GM18505 (cell line): ENCODE measurements at regions not wholly inside any gene's neighbourhood (a gene's known extent, or its start where the extent isn't known, plus 50 kb on each side); places are given as distances from the start of the nearest gene placed in this dataset.

Experiments
- ATAC-seq: cut with Tn5 transposase; IDR thresholded peaks from one replicate; pipeline ENCODE4 v1.9.1; 2021; ENCODE audit not compliant: unreplicated experiment
- POLR2A ChIP-seq: IDR thresholded peaks from 4 replicates; pipeline ENCODE4 v1.6.1; 2011; ENCODE audit warnings: borderline replicate concordance; ENCODE audit not compliant: insufficient read depth, insufficient read length; ENCODE audit errors: extremely low read depth

DNA sequence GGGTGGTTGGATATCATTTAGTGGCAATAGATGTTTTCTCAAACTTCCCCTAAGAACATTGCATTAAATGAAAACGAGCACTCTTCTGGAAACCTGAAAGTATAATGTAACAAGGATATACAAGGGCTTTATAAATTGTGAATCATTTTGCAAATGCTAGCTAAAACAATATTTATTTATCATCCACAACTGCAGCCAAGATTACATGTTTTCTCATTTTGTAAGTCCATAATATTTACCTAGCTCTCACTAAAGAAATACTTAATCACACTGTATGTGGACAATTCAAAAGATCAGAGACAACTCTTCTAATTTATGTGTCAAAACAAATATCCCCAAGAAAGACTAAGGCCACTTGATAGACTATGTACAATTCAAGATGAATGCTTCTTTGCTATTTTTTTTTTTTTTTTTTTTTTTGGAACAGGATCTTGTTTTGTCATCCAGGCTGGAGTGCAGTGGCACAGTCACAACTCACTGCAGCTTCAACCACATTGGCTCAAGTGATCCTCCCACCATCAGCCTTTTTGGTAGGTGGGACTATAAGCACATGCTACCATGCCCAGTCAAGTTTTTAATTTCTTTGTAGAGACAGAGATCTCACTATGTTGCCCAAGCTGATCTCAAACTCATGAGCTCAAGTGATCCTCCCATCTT, 427.7 kb upstream of the THBS1 start:
- no peak for TF ChIP-seq POLR2A
- no peak for ATAC-seq

DNA sequence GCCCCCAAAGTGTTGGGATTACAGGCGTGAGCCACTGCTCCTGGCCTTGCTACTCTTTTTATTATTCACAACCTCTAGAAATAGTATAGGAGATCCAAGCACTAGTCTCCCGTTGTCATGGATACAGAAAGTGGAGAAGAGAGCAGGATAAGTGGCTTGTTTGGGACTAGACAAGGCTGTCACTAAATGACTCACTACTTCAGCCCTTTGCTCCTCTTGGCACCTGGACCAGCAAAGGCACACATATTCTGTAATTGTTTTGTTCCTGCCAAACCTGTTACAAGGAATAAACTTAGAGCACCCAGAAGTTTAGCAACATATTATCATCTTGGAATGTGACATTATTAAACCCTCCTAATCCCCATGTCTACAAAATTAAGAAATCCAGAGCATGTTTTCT, 427.2 kb upstream of the THBS1 start:
- no peak for ATAC-seq
- no peak for TF ChIP-seq POLR2A

DNA sequence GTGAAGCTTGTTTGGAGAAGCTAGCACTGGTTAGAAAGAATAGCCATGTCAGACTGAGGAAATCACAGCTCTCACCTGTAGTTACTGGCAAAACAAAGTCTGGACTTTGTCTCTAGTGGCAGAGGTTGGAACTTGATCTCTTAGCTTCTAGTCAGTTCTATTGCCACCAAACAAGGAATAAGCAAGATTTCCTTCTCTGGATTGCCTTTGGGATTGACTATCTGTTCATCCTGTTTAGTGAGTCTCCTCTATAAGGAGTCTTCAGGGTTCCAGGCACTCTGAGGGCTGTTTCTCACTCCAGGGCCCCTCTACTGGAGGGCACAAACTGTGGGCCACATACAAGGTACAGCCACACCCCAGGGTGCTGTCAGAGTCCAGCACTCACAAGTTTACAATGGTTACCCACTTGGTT, 426.6 kb upstream of the THBS1 start:
- TF ChIP-seq POLR2A, result no peak
- ATAC-seq, result no peak

DNA sequence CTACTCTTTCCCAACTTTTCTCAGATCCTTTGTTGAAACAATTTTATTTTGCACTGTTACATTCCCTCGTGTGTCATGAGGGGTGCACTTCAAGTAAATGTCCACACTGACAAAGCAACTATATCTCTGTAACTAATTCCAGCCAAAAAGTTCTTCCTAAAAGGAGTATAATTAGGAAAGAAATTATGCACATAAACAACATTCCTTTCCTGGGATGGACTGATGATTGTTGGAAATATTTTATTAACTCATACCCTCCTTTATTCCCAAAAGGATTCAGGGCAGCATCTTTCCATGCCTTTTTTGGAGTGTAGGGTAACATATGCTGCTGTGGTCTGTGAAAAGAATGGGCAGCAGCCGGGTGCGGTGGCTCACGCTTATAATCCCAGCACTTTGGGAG, 426.1 kb upstream of the THBS1 start:
- TF ChIP-seq POLR2A, result no peak

DNA sequence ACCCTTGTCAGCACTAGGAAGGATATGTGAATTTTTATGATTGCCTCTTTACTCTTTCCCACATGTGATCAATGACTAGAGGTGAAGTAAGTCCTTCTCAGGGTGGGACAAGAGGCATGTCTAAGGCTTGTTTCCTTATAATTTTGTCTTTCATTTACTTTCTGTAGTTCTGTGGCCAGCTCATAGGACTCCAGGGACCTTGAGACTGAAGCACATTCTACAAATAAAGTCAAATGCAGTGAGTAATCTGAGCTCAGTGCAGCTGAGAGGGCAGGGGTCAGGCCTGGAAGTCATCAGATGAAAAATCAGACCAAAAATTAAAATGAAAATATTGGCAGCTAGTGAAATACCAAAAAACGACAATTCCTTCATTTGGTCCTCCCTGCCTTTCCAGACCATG, 424.7 kb upstream of the THBS1 start:
- no peak for ATAC-seq
- TF ChIP-seq POLR2A, result no peak

More for the DNA sequence above, 426.1 kb upstream of the THBS1 start:
- no peak for ATAC-seq

DNA sequence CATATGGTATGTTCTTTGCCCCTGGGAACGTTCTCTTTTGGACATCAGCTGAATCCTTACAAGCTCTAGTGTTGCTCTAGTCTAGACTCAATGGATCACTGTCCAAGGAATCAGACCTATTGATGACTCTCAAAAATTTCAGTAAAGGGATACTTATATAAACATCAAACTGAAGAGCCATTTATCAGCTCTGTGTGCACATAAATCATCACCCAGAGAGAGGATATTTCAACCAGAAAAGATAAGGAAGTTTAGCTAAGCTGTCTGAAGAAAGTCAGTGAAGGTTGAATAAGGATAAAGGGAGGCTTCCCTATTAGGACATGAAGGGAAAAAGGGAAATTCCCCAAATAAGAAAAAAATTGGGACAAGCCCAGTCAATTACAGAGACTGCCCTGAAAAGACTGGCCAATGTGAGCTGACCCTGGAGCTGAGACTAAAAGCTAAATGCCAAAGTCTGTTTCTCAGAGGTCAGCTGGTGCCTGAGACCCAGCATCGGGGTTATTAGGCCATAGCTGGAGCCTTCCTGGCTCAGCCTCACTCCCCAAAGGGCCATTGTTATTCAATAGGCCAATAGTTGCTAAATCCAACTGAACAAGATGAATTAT, 424.1 kb upstream of the THBS1 start:
- TF ChIP-seq POLR2A, result no peak
- ATAC-seq, result no peak

DNA sequence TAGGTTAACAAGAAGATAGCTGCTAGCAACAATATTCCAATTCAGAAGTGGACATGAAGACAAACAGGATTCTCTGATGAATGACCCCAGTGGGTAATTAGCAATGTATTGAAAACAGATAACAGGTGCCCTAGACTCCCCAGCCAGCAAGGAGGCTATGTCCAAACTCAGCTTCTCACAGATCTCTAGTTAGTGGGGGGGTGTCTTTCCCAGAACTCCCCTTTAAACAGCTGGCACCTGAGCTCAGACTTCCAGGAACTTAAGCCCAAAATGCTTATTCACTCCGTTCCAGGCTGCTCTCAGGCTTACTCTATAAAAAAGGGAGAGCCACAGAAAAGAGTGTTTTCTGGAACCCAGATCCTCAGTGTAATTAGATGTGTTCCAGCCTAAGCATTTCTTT, 423.0 kb upstream of the THBS1 start:
- ATAC-seq, result no peak
- no peak for TF ChIP-seq POLR2A

DNA sequence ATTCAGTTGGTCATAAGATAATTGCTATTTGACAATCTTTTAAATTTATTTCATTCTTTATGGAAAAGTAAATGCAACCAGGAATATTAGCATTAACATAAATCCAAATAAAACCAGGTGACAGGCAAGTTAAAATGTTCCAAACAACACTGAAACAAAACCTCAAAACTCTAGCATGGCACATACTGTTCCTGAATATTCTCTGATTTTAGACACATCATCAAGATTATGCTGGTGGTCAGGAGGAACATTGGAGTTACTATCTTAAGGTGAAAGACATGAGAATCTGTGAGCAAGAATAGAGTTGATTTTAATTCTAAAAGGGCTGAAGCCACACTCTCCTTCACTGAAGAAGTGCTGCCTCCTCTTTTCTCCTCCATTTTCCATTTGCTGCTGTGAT, 421.0 kb upstream of the THBS1 start:
- ATAC-seq, result no peak
- TF ChIP-seq POLR2A, result no peak

DNA sequence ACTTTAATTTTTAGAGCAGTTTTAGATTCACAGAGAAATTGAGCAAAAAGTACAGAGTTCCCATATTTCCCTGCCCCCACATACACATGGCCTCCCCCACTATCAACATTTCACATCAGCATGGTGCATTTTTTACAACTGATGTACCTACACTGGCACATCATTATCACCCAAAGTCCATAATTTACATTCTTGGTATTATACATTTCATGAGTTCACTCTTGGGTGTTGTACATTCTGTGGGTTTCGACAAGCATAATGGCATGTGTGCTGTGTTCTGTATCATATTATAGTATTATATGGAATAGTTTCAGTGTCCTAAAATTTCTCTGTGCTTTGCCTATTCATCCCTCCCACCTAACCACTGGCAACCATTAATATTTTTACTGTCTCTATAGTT, 419.8 kb upstream of the THBS1 start:
- TF ChIP-seq POLR2A, result no peak
- no peak for ATAC-seq

DNA sequence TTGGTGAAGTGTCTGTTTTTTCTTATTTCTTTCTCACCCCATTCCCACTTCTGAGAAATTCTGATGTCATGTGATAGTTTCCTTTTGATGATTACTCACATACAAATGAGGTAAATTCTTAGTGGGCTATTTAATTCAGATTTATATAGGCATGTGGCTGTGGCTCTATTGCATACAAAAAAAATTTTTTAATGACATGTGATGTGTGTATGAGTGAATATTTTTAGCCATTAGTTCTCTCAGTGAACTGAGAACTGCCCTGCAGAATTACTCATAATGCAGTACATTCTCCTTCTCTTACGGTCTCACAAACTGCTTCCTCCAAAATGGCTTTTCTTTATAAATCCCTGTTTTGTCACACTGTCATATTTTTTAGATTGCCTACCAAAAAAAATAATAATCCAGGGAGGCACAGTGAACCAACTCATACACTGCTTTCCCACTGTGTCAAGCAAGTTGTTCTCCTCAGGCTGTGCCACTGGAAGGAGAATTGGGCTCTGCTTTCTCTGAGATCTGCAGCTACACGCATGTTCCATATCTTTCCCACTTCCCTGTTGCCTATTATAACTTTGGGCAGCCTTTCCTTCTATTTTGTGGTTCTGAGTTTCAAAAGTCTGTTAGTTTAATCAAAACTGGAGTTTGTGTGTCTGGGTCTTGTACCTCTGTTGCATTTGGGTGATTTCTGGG, 415.7 kb upstream of the THBS1 start:
- no peak for ATAC-seq
- no peak for TF ChIP-seq POLR2A

DNA sequence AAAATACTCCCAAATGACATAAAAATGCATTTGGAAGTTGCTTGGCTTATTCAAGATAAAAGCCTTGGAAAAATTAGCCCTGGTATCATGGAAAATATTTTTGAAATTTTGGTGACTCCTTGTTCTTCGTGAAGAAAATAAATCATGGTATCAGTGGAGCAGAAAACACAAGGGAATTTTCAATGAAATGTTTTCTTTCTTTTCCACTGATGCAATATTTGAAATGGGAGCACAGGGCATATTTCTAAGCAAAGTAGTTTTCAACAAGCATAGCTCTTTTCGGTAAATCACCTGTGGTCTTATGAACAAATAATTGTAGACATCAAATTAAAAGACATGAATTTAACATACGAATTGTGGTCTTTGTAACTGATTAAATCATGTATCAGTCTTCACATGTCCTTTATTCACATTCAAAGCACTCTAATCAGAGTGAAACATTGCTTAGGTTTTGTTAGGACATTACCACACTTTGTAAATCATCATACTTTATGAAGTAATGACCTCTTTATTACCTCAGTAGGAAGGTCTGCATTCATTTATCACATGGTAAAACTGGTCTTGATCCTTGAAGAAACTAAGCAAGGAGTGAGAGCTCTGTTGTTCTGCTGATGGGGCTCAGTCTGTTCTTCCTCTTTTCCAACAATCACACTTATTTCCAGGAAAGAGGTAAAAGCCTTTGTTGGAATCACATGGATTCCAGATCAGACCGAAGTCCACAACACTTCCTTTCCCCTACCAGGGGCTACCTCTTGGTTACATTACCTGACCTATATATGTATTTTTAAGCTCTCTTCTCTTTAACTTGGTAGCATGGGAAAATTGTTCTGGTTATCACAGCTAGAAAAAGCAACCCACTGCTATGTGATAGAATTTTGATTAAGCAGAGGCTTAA, 413.5 kb upstream of the THBS1 start:
- no peak for ATAC-seq
- no peak for TF ChIP-seq POLR2A

DNA sequence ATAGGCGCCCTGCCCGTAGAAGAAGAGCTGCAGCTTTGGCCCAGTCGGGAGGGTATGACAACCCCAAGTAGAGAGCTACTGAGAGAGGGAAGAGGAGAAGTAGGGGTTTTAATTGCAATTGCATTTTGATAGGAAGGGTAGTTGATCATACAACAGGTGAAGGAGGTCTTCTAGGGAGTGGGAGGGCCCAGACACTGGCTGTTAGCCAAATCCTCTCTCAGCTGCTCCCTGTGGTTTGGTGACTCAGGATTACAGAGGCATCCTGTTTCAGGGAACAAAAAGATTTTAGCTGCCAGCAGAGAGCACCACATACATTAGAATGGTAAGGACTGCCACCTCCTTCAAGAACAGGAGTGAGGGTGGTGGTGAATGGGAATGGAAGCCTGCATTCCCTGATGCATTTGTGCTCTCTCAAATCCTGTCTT, 408.9 kb upstream of the THBS1 start:
- ATAC-seq, result no peak
- TF ChIP-seq POLR2A, result no peak

DNA sequence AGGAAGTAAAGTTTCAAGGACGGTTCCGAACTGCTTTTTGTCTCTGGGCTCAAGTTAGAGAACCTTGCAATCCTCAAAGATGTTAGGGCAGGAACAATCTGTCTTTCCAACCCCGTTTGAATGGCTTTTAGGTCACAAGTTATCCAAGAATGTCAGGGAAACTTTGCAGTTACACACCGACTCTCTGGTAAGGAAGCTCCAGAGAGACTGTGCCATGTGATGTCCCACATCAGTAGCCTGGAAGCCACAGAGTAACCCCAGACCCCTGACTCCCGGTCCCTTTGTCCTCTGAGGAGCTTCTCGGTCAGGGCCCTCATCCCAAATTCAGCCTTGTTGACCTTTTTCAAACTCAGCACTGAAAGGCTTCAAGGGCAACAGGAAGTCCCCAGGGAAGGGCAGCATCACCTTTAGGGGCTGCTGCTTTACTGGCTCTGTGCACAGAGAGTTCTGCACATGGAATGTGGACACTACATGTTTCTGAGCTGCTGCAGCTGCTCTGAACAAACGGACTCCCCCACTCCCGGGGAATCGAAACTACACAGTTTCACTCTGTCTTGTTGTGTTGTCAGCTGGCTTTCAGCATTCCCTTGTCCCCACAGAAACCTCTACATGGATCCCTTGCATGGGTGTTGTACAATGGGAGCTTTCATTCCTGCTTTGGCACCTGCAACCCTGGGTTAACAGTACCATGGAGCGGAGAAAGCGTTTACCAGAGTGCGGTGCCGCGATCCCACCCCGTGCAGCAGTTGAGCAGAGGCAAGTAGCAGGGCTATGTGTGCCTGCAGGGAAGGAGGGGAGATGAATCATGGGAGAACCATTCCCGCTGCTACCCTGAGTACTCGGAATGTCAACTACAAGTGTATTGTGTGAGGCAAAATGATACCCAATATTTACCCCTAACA, 408.2 kb upstream of the THBS1 start:
- no peak for ATAC-seq
- no peak for TF ChIP-seq POLR2A

DNA sequence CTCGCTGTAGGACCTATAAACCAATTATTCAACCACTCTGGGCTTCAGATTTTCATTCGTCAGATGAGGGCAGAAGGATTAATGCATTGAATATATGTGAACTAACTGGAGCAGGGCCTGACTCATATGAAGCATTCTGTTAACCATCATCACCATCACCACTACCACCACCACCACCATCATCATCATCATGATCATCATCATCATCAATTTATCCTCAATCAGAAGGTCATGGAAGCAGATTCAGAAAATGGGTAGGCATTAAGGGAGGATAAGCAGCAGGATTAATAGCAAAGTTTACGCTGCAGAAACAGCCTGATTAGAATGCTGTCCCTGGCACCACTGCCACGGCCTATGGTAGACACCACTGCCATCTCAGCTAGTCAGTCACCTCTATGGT, 407.5 kb upstream of the THBS1 start:
- ATAC-seq, result no peak
- TF ChIP-seq POLR2A, result no peak
